Liver (tissue), 8 donors: ENCODE measurements at regions not wholly inside any gene's neighbourhood (a gene's known extent, or its start where the extent isn't known, plus 50 kb on each side); places are given as distances from the start of the nearest gene placed in this dataset.

Experiments used
- DNase-seq: peaks from one replicate; pipeline ENCODE4 v3.0.0-alpha.2; 2017; ENCODE audit warnings: low spot score
- H3K27ac ChIP-seq, 2 donors: one replicate each; pipeline ENCODE4 v1.7.0; 2013; ENCODE audit warnings: inconsistent platforms in 2 of 2, low read length in 2 of 2, control low read depth in 1 of 2, low read depth in 1 of 2, mild to moderate bottlenecking in 1 of 2
- H3K27me3 ChIP-seq, 4 donors: one replicate each; pipeline versions ENCODE4 v1.6.1 to v1.7.0; 2013; ENCODE audit warnings: low read length in 3 of 4, inconsistent platforms in 1 of 4, mild to moderate bottlenecking in 1 of 4, moderate library complexity in 1 of 4; ENCODE audit not compliant: control insufficient read depth in 4 of 4, insufficient read depth in 4 of 4
- H3K36me3 ChIP-seq, 4 donors: one replicate each; pipeline versions ENCODE4 v1.6.1 to v1.7.0; 2013; ENCODE audit warnings: low read length in 3 of 4, mild to moderate bottlenecking in 3 of 4, low read depth in 1 of 4, moderate library complexity in 1 of 4; ENCODE audit not compliant: control insufficient read depth in 4 of 4, insufficient read depth in 3 of 4
- H3K4me1 ChIP-seq, 4 donors: one replicate each; pipeline versions ENCODE4 v1.6.1 to v1.7.0; 2013; ENCODE audit warnings: low read length in 3 of 4, mild to moderate bottlenecking in 3 of 4, moderate library complexity in 1 of 4; ENCODE audit not compliant: control insufficient read depth in 4 of 4, insufficient read depth in 4 of 4
- H3K4me3 ChIP-seq, 3 donors: one replicate each; pipeline versions ENCODE4 v1.6.1 to v1.7.0; 2013; ENCODE audit warnings: low read length in 3 of 3, control low read depth in 1 of 3, low read depth in 1 of 3, mild to moderate bottlenecking in 1 of 3
- H3K9ac ChIP-seq, 2 donors: one replicate each; pipeline ENCODE4 v1.7.0; 2013; ENCODE audit warnings: low read length in 2 of 2, mild to moderate bottlenecking in 2 of 2, moderate library complexity in 2 of 2, control low read depth in 1 of 2, low read depth in 1 of 2
- H3K9me3 ChIP-seq, 4 donors: one replicate each; pipeline versions ENCODE4 v1.6.1 to v1.7.0; 2013; ENCODE audit warnings: low read length in 3 of 4; ENCODE audit not compliant: control insufficient read depth in 4 of 4
- EGR1 ChIP-seq, 2 donors: IDR thresholded peaks; 2 replicates each; pipeline ENCODE4 v1.6.1; 2016 to 2018; ENCODE audit warnings: antibody characterized with exemption in 2 of 2, low read depth in 2 of 2
- FOXA2 ChIP-seq: IDR thresholded peaks from 2 replicates; pipeline ENCODE4 v1.6.1; 2016; ENCODE audit warnings: antibody characterized with exemption
- GABPA ChIP-seq, 2 donors: IDR thresholded peaks in 1 of 2; conservative IDR thresholded peaks in 1 of 2; 2 replicates each; pipeline ENCODE4 v1.6.1; 2016; ENCODE audit warnings: antibody characterized with exemption in 2 of 2, mild to moderate bottlenecking in 1 of 2, moderate library complexity in 1 of 2
- JUND ChIP-seq, 2 donors: IDR thresholded peaks; 2 replicates each; pipeline ENCODE4 v1.6.1; 2016; ENCODE audit warnings: antibody characterized with exemption in 2 of 2
- REST ChIP-seq: IDR thresholded peaks from 2 replicates; pipeline ENCODE4 v1.6.1; 2016; ENCODE audit warnings: antibody characterized with exemption, mild to moderate bottlenecking
- SP1 ChIP-seq: IDR thresholded peaks from 2 replicates; pipeline ENCODE4 v1.6.1; 2018; ENCODE audit warnings: antibody characterized with exemption, mild to moderate bottlenecking
- YY1 ChIP-seq: IDR thresholded peaks from 2 replicates; pipeline ENCODE4 v1.6.1; 2016; ENCODE audit warnings: antibody characterized with exemption, mild to moderate bottlenecking
- WGBS: extraction: QIAGEN DNeasy Blood & Tissue Kit; methylation state at CpG from one replicate; pipeline ENCODE4 v1.1.7; 2013; 5-methylcytosine and 5-hydroxymethylcytosine counted together
- TF ChIP-seq, protein P1 (sequence below): IDR thresholded peaks from 2 replicates; pipeline ENCODE4 v1.6.1; 2016; ENCODE audit warnings: antibody characterized with exemption
- TF ChIP-seq, protein P2 (sequence below): fragments of 150-350 bp; IDR thresholded peaks from 2 replicates; pipeline ENCODE4 v1.5.1; 2017; ENCODE audit warnings: improper control_type of control experiment, low read depth, low read length; ENCODE audit not compliant: missing input control
- TF ChIP-seq, protein P3 (sequence below): IDR thresholded peaks from 2 replicates; pipeline ENCODE4 v1.6.1; 2016; ENCODE audit warnings: antibody characterized with exemption
- donor health status: healthy.
- donor health status: healthy.
- donor health status: healthy.
- donor health status: healthy.
- donor health status: healthy.

DNA sequence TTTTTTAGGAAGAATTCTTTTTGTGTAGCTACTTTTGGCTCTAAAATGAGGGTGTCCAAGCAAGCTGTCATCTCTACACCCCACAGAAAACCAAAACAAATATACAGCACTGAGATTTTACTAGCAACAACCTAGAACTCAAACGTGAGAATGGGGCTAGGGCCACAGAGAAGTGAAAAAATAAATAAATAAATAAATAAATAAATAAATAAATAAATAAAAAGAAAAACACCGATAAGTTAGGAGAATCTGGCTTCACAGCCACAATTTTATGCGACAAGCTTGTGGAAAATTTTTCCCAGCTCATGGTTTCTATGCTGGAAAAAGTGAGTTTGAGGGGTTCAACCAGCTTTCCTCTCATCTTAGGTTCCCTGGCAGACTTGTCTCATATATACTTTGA is 324.6 kb upstream of the TACR3 start:
- 74% methylated on average over 3 of the region's 3 CpGs for WGBS
- DNase-seq: no peak
- Histone ChIP-seq H3K9ac (no peak overlapping the region), H3K27me3 (no peaks in the 10 kb centered on the region), H3K4me1 (no peaks in the 10 kb centered on the region), H3K27ac (no peak overlapping the region), H3K9me3 (no peaks in the 10 kb centered on the region), H3K36me3 (no peaks in the 10 kb centered on the region), H3K4me3 (no peak overlapping the region)
- TF ChIP-seq FOXA2: no peak
- TF ChIP-seq YY1: no peak
- TF ChIP-seq, protein P1, sequence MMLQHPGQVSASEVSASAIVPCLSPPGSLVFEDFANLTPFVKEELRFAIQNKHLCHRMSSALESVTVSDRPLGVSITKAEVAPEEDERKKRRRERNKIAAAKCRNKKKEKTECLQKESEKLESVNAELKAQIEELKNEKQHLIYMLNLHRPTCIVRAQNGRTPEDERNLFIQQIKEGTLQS: no peak
- no peak for TF ChIP-seq GABPA (IDR thresholded peaks at IDR 0.05 in 1 of 2, conservative IDR thresholded peaks at IDR 0.05 in 1 of 2)
- TF ChIP-seq, protein P2, sequence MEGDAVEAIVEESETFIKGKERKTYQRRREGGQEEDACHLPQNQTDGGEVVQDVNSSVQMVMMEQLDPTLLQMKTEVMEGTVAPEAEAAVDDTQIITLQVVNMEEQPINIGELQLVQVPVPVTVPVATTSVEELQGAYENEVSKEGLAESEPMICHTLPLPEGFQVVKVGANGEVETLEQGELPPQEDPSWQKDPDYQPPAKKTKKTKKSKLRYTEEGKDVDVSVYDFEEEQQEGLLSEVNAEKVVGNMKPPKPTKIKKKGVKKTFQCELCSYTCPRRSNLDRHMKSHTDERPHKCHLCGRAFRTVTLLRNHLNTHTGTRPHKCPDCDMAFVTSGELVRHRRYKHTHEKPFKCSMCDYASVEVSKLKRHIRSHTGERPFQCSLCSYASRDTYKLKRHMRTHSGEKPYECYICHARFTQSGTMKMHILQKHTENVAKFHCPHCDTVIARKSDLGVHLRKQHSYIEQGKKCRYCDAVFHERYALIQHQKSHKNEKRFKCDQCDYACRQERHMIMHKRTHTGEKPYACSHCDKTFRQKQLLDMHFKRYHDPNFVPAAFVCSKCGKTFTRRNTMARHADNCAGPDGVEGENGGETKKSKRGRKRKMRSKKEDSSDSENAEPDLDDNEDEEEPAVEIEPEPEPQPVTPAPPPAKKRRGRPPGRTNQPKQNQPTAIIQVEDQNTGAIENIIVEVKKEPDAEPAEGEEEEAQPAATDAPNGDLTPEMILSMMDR: no peak
- no peak for TF ChIP-seq REST
- TF ChIP-seq, protein P3, sequence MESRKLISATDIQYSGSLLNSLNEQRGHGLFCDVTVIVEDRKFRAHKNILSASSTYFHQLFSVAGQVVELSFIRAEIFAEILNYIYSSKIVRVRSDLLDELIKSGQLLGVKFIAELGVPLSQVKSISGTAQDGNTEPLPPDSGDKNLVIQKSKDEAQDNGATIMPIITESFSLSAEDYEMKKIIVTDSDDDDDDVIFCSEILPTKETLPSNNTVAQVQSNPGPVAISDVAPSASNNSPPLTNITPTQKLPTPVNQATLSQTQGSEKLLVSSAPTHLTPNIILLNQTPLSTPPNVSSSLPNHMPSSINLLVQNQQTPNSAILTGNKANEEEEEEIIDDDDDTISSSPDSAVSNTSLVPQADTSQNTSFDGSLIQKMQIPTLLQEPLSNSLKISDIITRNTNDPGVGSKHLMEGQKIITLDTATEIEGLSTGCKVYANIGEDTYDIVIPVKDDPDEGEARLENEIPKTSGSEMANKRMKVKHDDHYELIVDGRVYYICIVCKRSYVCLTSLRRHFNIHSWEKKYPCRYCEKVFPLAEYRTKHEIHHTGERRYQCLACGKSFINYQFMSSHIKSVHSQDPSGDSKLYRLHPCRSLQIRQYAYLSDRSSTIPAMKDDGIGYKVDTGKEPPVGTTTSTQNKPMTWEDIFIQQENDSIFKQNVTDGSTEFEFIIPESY: no peak

- no peaks in the 10 kb centered on the region for H3K36me3 ChIP-seq
- no peaks in the 10 kb centered on the region for H3K4me1 ChIP-seq
- H3K9me3 ChIP-seq: no peaks in the 10 kb centered on the region
- no peak for TF ChIP-seq YY1
- no peak for TF ChIP-seq FOXA2
- no peak for TF ChIP-seq JUND (IDR thresholded peaks at IDR 0.05)
- TF ChIP-seq, protein P3: no peak
- TF ChIP-seq SP1: no peak
- no peak for TF ChIP-seq REST
- TF ChIP-seq EGR1 (IDR thresholded peaks at IDR 0.05; ENCODE audit: low read depth in 2 of 2): no peak
- no peak overlapping the region for H3K9ac ChIP-seq
- H3K27me3 ChIP-seq: no peaks in the 10 kb centered on the region
- no peak for DNase-seq
- 58% methylated on average over 5 of the region's 5 CpGs for WGBS
- no peak overlapping the region for H3K27ac ChIP-seq
- no peak overlapping the region for H3K4me3 ChIP-seq
These were observed 313.1 kb upstream of the TACR3 start for GRCh38 chr4:104032896-104033295.
